ENCODE measurements at regions not wholly inside any gene's neighbourhood (a gene's known extent, or its start where the extent isn't known, plus 50 kb on each side); places are given as distances from the start of the nearest gene placed in this dataset.
"Not testable (repeated sequence)": the region's sequence is repeated elsewhere in the genome, so short reads cannot be mapped to it uniquely, and the experiment has no call there.

DNA sequence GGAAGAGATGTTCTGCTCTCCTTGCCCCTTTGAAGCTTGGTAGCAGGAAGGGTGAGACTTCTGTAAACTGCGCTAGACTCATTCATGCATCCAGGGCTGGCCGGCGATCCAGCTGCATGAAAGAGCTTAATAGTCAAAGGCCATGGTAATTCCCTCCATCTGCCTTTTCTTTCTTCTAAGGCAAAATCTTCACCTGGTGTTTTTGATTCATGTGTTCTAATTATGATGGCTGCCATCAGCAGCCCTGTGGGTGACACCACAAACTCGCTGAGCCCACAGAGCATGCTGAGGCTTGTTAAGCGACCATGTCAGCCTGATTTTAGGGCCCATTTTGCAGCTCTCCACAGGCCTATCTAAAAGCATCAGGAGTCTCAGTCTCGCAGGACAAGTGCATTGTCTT, 450.1 kb upstream of the TENM3 start:
- Histone ChIP-seq H3K4me3 (no peak overlapping the region), H3K9me3 (ENCODE audit: low read depth, low read length) (no peaks in the 10 kb centered on the region), H3K27ac (no peak overlapping the region), H3K36me3 (ENCODE audit: insufficient read depth, low read length) (no peaks in the 10 kb centered on the region), H3K9ac (ENCODE audit: insufficient read length) (no peak overlapping the region)
- DNase-seq (ENCODE audit: low read depth, low spot score): no peak
- no peak for TF ChIP-seq POLR2AphosphoS5 (IDR thresholded peaks at IDR 0.05; ENCODE audit: borderline replicate concordance, low read depth, low read length)
- TF ChIP-seq FOXP2 (optimal IDR thresholded peaks at IDR 0.05; ENCODE audit: control extremely low read depth, extremely low read length, insufficient read depth): no peak
- no peak for TF ChIP-seq EZH2 (IDR thresholded peaks at IDR 0.05)

DNA sequence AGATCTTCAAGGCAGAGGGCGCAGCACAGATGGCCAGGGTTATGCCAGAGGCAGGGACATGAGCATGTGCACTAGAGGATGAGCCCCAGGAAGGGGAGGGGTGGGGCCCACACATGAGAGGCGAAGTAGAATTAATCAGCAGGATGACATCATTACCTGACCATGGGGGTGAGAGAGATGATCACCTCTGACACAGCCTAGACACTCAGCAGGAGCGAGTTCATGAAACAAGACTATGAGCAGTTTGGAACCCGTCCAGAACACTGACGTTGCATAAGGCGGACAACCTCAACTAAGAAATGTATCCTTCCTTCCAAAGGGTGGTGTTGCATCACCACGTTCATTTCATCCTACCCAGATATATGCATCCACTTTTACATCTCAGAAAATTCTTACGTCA, 446.7 kb upstream of the TENM3 start:
- H3K36me3 ChIP-seq (ENCODE audit: insufficient read depth, low read length): no peaks in the 10 kb centered on the region
- no peak for DNase-seq (ENCODE audit: low read depth, low spot score)
- H3K4me3 ChIP-seq: no peak overlapping the region
- H3K9me3 ChIP-seq (ENCODE audit: low read depth, low read length): no peaks in the 10 kb centered on the region
- no peak overlapping the region for H3K9ac ChIP-seq (ENCODE audit: insufficient read length)
- H3K27ac ChIP-seq: no peak overlapping the region
- no peak for TF ChIP-seq POLR2AphosphoS5 (IDR thresholded peaks at IDR 0.05; ENCODE audit: borderline replicate concordance, low read depth, low read length)
- no peak for TF ChIP-seq EZH2 (IDR thresholded peaks at IDR 0.05)
- no peak for TF ChIP-seq FOXP2 (optimal IDR thresholded peaks at IDR 0.05; ENCODE audit: control extremely low read depth, extremely low read length, insufficient read depth)

- no peak for DNase-seq (ENCODE audit: low read depth, low spot score)
- TF ChIP-seq EZH2 (IDR thresholded peaks at IDR 0.05) (no peak), POLR2AphosphoS5 (IDR thresholded peaks at IDR 0.05; ENCODE audit: borderline replicate concordance, low read depth, low read length) (no peak), FOXP2 (optimal IDR thresholded peaks at IDR 0.05; ENCODE audit: control extremely low read depth, extremely low read length, insufficient read depth) (no peak)
- H3K9me3 ChIP-seq (ENCODE audit: low read depth, low read length): no peaks in the 10 kb centered on the region
- H3K27ac ChIP-seq: no peak overlapping the region
- H3K9ac ChIP-seq (ENCODE audit: insufficient read length): no peak overlapping the region
- H3K4me3 ChIP-seq: no peak overlapping the region
- H3K36me3 ChIP-seq (ENCODE audit: insufficient read depth, low read length): no peaks in the 10 kb centered on the region
Measured at GRCh38 chr4:181798536-181798935, 444.7 kb upstream of the TENM3 start.

DNA sequence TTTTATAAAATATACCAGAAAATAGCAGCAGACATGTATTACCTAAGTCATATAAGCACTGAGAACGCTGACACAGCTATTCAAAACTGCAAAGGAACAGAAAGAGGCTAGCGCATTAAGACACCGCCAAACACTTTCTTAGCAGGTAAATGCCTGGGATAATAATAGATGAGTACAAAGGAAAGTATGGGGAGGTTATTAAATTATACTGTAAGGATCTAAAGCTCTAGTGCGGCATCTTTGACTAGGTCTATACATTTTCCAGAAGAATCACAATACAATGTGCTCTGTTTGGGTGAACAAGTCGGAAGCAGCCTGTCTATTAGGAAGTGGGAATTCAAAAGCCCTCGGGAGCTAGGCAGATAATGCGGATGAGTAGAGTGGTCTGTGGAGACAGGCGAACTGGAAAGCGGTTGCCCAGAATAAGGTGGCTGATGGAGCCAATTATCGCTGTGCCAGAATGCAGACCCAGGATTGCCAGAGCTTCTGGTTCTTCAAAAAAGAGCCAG, 443.6 kb upstream of the TENM3 start:
- no peak overlapping the region for H3K27ac ChIP-seq
- no peak for TF ChIP-seq EZH2 (IDR thresholded peaks at IDR 0.05)
- no peak for TF ChIP-seq FOXP2 (optimal IDR thresholded peaks at IDR 0.05; ENCODE audit: control extremely low read depth, extremely low read length, insufficient read depth)
- TF ChIP-seq POLR2AphosphoS5 (IDR thresholded peaks at IDR 0.05; ENCODE audit: borderline replicate concordance, low read depth, low read length): no peak
- no peaks in the 10 kb centered on the region for H3K36me3 ChIP-seq (ENCODE audit: insufficient read depth, low read length)
- H3K9me3 ChIP-seq (ENCODE audit: low read depth, low read length): no peaks in the 10 kb centered on the region
- no peak overlapping the region for H3K4me3 ChIP-seq
- no peak overlapping the region for H3K9ac ChIP-seq (ENCODE audit: insufficient read length)
- DNase-seq (ENCODE audit: low read depth, low spot score): no peak

GRCh38 chr4:181802207-181802606, 441.0 kb upstream of the TENM3 start:
- DNase-seq (ENCODE audit: low read depth, low spot score): no peak
- no peak for TF ChIP-seq POLR2AphosphoS5 (IDR thresholded peaks at IDR 0.05; ENCODE audit: borderline replicate concordance, low read depth, low read length)
- TF ChIP-seq FOXP2 (optimal IDR thresholded peaks at IDR 0.05; ENCODE audit: control extremely low read depth, extremely low read length, insufficient read depth): no peak
- no peak for TF ChIP-seq EZH2 (IDR thresholded peaks at IDR 0.05)
- Histone ChIP-seq H3K27ac (no peak overlapping the region), H3K9ac (ENCODE audit: insufficient read length) (no peak overlapping the region), H3K36me3 (ENCODE audit: insufficient read depth, low read length) (no peaks in the 10 kb centered on the region), H3K9me3 (ENCODE audit: low read depth, low read length) (no peaks in the 10 kb centered on the region), H3K4me3 (no peak overlapping the region)

DNA sequence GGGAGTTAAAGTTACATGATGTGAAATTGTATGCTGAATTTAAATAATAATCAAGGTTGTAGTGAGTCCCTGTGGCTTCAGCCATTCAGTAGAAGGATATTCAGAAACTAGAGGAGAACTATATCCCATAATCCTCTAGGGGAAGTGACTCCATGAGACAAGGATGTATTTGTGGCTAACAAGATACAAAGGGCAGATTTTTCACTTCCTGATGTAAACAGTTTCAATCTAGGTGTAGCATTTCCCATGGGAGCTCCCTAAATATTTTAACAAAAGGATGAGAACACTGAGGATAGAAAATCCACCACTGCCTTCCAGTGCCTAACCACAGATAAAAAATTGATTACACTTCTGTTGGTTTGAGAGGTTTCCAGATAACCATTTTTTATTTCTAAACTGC, 435.4 kb upstream of the TENM3 start:
- DNase-seq (ENCODE audit: low read depth, low spot score): no peak
- Histone ChIP-seq H3K9ac (ENCODE audit: insufficient read length) (no peak overlapping the region), H3K27ac (no peak overlapping the region), H3K36me3 (ENCODE audit: insufficient read depth, low read length) (no peaks in the 10 kb centered on the region), H3K4me3 (no peak overlapping the region), H3K9me3 (ENCODE audit: low read depth, low read length) (no peaks in the 10 kb centered on the region)
- TF ChIP-seq FOXP2 (optimal IDR thresholded peaks at IDR 0.05; ENCODE audit: control extremely low read depth, extremely low read length, insufficient read depth) (no peak), EZH2 (IDR thresholded peaks at IDR 0.05) (no peak), POLR2AphosphoS5 (IDR thresholded peaks at IDR 0.05; ENCODE audit: borderline replicate concordance, low read depth, low read length) (no peak)

- Histone ChIP-seq H3K9me3 (ENCODE audit: low read depth, low read length) (no peaks in the 10 kb centered on the region), H3K36me3 (ENCODE audit: insufficient read depth, low read length) (no peaks in the 10 kb centered on the region), H3K27ac (no peak overlapping the region), H3K4me3 (no peak overlapping the region), H3K9ac (ENCODE audit: insufficient read length) (no peak overlapping the region)
- no peak for DNase-seq (ENCODE audit: low read depth, low spot score)
- TF ChIP-seq FOXP2 (optimal IDR thresholded peaks at IDR 0.05; ENCODE audit: control extremely low read depth, extremely low read length, insufficient read depth) (no peak), POLR2AphosphoS5 (IDR thresholded peaks at IDR 0.05; ENCODE audit: borderline replicate concordance, low read depth, low read length) (no peak), EZH2 (IDR thresholded peaks at IDR 0.05) (no peak)
Measured at GRCh38 chr4:181810711-181811110, 432.5 kb upstream of the TENM3 start.

DNA sequence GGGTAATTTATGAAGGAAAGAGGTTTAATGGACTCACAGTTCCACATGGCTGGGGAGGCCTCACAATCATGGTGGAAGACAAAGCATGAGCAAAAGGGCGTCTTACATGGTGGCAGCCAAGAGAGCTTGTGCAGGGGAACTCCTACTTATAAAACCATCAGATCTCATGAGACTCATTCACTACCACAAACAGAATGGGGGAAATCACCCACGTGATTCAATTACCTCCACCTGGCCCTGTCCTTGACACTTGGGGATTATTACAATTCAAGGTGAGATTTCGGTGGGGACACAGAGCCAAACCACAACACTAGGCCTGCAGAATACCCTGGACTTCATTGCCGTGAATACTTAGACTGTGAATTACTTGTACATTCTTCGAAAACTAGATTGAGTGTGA, 431.7 kb upstream of the TENM3 start:
- not testable (repeated sequence) for H3K27ac ChIP-seq; DNase-seq (ENCODE audit: low read depth, low spot score); H3K9me3 ChIP-seq (ENCODE audit: low read depth, low read length); H3K36me3 ChIP-seq (ENCODE audit: insufficient read depth, low read length); H3K9ac ChIP-seq (ENCODE audit: insufficient read length); H3K4me3 ChIP-seq

GRCh38 chr4:181819946-181820345, 423.3 kb upstream of the TENM3 start:
- no peak for TF ChIP-seq POLR2AphosphoS5 (IDR thresholded peaks at IDR 0.05; ENCODE audit: borderline replicate concordance, low read depth, low read length)
- TF ChIP-seq EZH2 (IDR thresholded peaks at IDR 0.05): no peak
- TF ChIP-seq FOXP2 (optimal IDR thresholded peaks at IDR 0.05; ENCODE audit: control extremely low read depth, extremely low read length, insufficient read depth): no peak
- Histone ChIP-seq H3K9me3 (ENCODE audit: low read depth, low read length) (no peaks in the 10 kb centered on the region), H3K4me3 (no peak overlapping the region), H3K27ac (no peak overlapping the region), H3K9ac (ENCODE audit: insufficient read length) (no peak overlapping the region), H3K36me3 (ENCODE audit: insufficient read depth, low read length) (no peaks in the 10 kb centered on the region)
- DNase-seq (ENCODE audit: low read depth, low spot score): no peak
